HUDEP-2 (cell line): ENCODE measurements at regions not wholly inside any gene's neighbourhood (a gene's known extent, or its start where the extent isn't known, plus 50 kb on each side); places are given as distances from the start of the nearest gene placed in this dataset.
A peak's percentile ranks its signal among the peaks of the same experiment; 100 is the strongest.

Experiments used
- DNase-seq, 76 experiments: peaks; one replicate each; lab custom pipeline; 2025; ENCODE audit not compliant: unreplicated experiment in 76 of 76; lab: John Stamatoyannopoulos, UW

GRCh38 chr11:16454289-16454863 lies 98.0 kb upstream of the SOX6 start:
- DNase-seq = no peak

GRCh38 chr11:16448123-16448717 lies 91.9 kb upstream of the SOX6 start:
- DNase-seq = no peak

- no peak for DNase-seq
Measured at GRCh38 chr11:16441461-16441860, 85.1 kb upstream of the SOX6 start.

GRCh38 chr11:16440136-16440535 lies 83.8 kb upstream of the SOX6 start:
- no peak for DNase-seq

GRCh38 chr11:16434036-16434435 lies 77.7 kb upstream of the SOX6 start:
- DNase-seq = no peak

GRCh38 chr11:16430674-16431073 lies 74.3 kb upstream of the SOX6 start:
- DNase-seq = no peak

- DNase-seq = no peak
Measured at GRCh38 chr11:16421826-16422225, 65.5 kb upstream of the SOX6 start.

GRCh38 chr11:16418428-16419097 lies 62.2 kb upstream of the SOX6 start:
- no peak for DNase-seq

GRCh38 chr11:16412525-16413172 lies 56.3 kb upstream of the SOX6 start:
- DNase-seq = no peak

- no peak for DNase-seq
Measured at GRCh38 chr11:16410479-16410878, 54.1 kb upstream of the SOX6 start.

- DNase-seq = peak in 3 of 76 experiments; percentile 0 to 20 (median 3)
Measured at GRCh38 chr11:16408619-16409018, 52.3 kb upstream of the SOX6 start.

- DNase-seq = no peak
Measured at GRCh38 chr11:16406226-16406625, 49.9 kb upstream of the SOX6 start.
